Activated naive CD4-positive, alpha-beta T cell treated with anti-CD3 and anti-CD28 coated beads, Interleukin-2, amount 50 U/mL, for 24 hours (primary cell): ENCODE measurements at regions not wholly inside any gene's neighbourhood (a gene's known extent, or its start where the extent isn't known, plus 50 kb on each side); places are given as distances from the start of the nearest gene placed in this dataset.
"Not testable (repeated sequence)": the region's sequence is repeated elsewhere in the genome, so short reads cannot be mapped to it uniquely, and the experiment has no call there.

ENCODE experiments used
- H3K27ac Mint-ChIP-seq: one replicate; pipeline ENCODE4 v1.8.0; 2021; ENCODE audit warnings: mild to moderate bottlenecking, mixed read lengths
- H3K27me3 Mint-ChIP-seq: one replicate; pipeline ENCODE4 v1.8.0; 2021; ENCODE audit warnings: mixed read lengths
- H3K36me3 Mint-ChIP-seq: one replicate; pipeline ENCODE4 v1.8.0; 2021; ENCODE audit warnings: mixed read lengths
- H3K4me1 Mint-ChIP-seq: one replicate; pipeline ENCODE4 v1.8.0; 2021; ENCODE audit warnings: mixed read lengths
- H3K4me3 Mint-ChIP-seq: one replicate; pipeline ENCODE4 v1.8.0; 2021; ENCODE audit warnings: mild to moderate bottlenecking, mixed read lengths
- H3K9me3 Mint-ChIP-seq: one replicate; pipeline ENCODE4 v1.8.0; 2021; ENCODE audit warnings: mixed read lengths

- no peaks in the 10 kb centered on the region for H3K4me1 Mint-ChIP-seq
- peaks cover 1% of the 10 kb centered on the region for H3K36me3 Mint-ChIP-seq
- H3K9me3 Mint-ChIP-seq, result no peaks in the 10 kb centered on the region
- no peak overlapping the region for H3K27ac Mint-ChIP-seq
- no peak overlapping the region for H3K4me3 Mint-ChIP-seq
- peaks cover 24% of the 10 kb centered on the region for H3K27me3 Mint-ChIP-seq
These were observed 59.0 kb upstream of the ZNF532 start for GRCh38 chr18:58805467-58806187.

GRCh38 chr18:58806826-58807714 lies 57.6 kb upstream of the ZNF532 start:
- Mint-ChIP-seq H3K9me3 (no peaks in the 10 kb centered on the region), H3K27ac (no peak overlapping the region), H3K4me1 (no peaks in the 10 kb centered on the region), H3K27me3 (peaks cover 28% of the 10 kb centered on the region), H3K36me3 (peaks cover 1% of the 10 kb centered on the region), H3K4me3 (no peak overlapping the region)

GRCh38 chr18:58807766-58808165 lies 56.9 kb upstream of the ZNF532 start:
- H3K4me3 Mint-ChIP-seq, result no peak overlapping the region
- H3K4me1 Mint-ChIP-seq, result no peaks in the 10 kb centered on the region
- H3K9me3 Mint-ChIP-seq, result no peaks in the 10 kb centered on the region
- peaks cover 1% of the 10 kb centered on the region for H3K36me3 Mint-ChIP-seq
- peaks cover 33% of the 10 kb centered on the region for H3K27me3 Mint-ChIP-seq
- no peak overlapping the region for H3K27ac Mint-ChIP-seq

- H3K36me3 Mint-ChIP-seq, result peaks cover 1% of the 10 kb centered on the region
- no peak overlapping the region for H3K4me3 Mint-ChIP-seq
- no peaks in the 10 kb centered on the region for H3K9me3 Mint-ChIP-seq
- no peak overlapping the region for H3K27ac Mint-ChIP-seq
- H3K4me1 Mint-ChIP-seq, result no peaks in the 10 kb centered on the region
- H3K27me3 Mint-ChIP-seq, result peaks cover 37% of the 10 kb centered on the region
These were observed 56.3 kb upstream of the ZNF532 start for GRCh38 chr18:58808349-58808748.

GRCh38 chr18:58811859-58812258 lies 52.8 kb upstream of the ZNF532 start:
- not testable (repeated sequence) for H3K27ac Mint-ChIP-seq, H3K4me3 Mint-ChIP-seq, H3K36me3 Mint-ChIP-seq, H3K4me1 Mint-ChIP-seq, H3K9me3 Mint-ChIP-seq
- H3K27me3 Mint-ChIP-seq, result peaks cover 52% of the 10 kb centered on the region

- Mint-ChIP-seq H3K27me3 (peaks cover 55% of the 10 kb centered on the region), H3K4me1 (no peaks in the 10 kb centered on the region), H3K4me3 (no peak overlapping the region), H3K27ac (peak overlapping the region; percentile 4), H3K36me3 (no peaks in the 10 kb centered on the region), H3K9me3 (no peaks in the 10 kb centered on the region)
These were observed 51.6 kb upstream of the ZNF532 start for GRCh38 chr18:58813105-58813504.

- H3K27ac Mint-ChIP-seq, result peak overlapping the region; percentile 4
- H3K36me3 Mint-ChIP-seq, result no peaks in the 10 kb centered on the region
- no peaks in the 10 kb centered on the region for H3K9me3 Mint-ChIP-seq
- H3K4me3 Mint-ChIP-seq, result no peak overlapping the region
- peaks cover 54% of the 10 kb centered on the region for H3K27me3 Mint-ChIP-seq
- peaks cover 2% of the 10 kb centered on the region for H3K4me1 Mint-ChIP-seq
These were observed 51.0 kb upstream of the ZNF532 start for GRCh38 chr18:58813561-58814225.

GRCh38 chr18:58814317-58814716 lies 50.4 kb upstream of the ZNF532 start:
- H3K36me3 Mint-ChIP-seq, result no peaks in the 10 kb centered on the region
- peaks cover 8% of the 10 kb centered on the region for H3K4me1 Mint-ChIP-seq
- H3K9me3 Mint-ChIP-seq, result no peaks in the 10 kb centered on the region
- no peak overlapping the region for H3K4me3 Mint-ChIP-seq
- no peak overlapping the region for H3K27ac Mint-ChIP-seq
- peaks cover 56% of the 10 kb centered on the region for H3K27me3 Mint-ChIP-seq
